PC-3 (cell line): ENCODE measurements at regions not wholly inside any gene's neighbourhood (a gene's known extent, or its start where the extent isn't known, plus 50 kb on each side); places are given as distances from the start of the nearest gene placed in this dataset.

Experiments used
- ATAC-seq: fragments of 200-7000 bp; cut with Tn5 transposase; 2 replicates; pipeline ENCODE4 v1.9.1; 2020; ENCODE audit warnings: mild to moderate bottlenecking, moderate library complexity
- BruUV-seq: library from RNA; stranded (reverse); fragments of 400-500 nt; replicated peaks from 2 replicates; lab custom pipeline; 2021; lab: Mats Ljungman, UMichigan
- CTCF ChIA-PET: fragments of 300-600 bp; sonication (Branson Sonifier 250); formaldehyde crosslinking; loops from one replicate; lab custom pipeline; 2022; ENCODE audit warnings: antibody characterized with exemption; lab: Charles Lee
- POLR2A ChIA-PET: fragments of 300-600 bp; sonication (Branson Sonifier 250); formaldehyde crosslinking; loops from one replicate; lab custom pipeline; 2022; ENCODE audit warnings: antibody characterized with exemption; ENCODE audit not compliant: unreplicated experiment; lab: Charles Lee
- DNase-seq: peaks from one replicate; pipeline ENCODE4 v3.0.0-alpha.2; 2015
- H2AFZ ChIP-seq: fragments of 300-600 bp; sonication (generic); 2 replicates; pipeline ENCODE4 v1.6.0; 2016; ENCODE audit warnings: antibody characterized with exemption, low read length
- H3F3A ChIP-seq: fragments of 300-600 bp; sonication (generic); one replicate; pipeline ENCODE4 v1.6.0; 2017; ENCODE audit warnings: antibody characterized with exemption, low read length, control low read depth, mild to moderate bottlenecking; ENCODE audit not compliant: unreplicated experiment
- H3K27ac ChIP-seq: fragments of 300-600 bp; sonication (generic); 2 replicates; pipeline ENCODE4 v1.5.1; 2016; ENCODE audit warnings: mild to moderate bottlenecking, low read length
- H3K27me3 ChIP-seq: fragments of 300-600 bp; sonication (generic); 2 replicates; pipeline ENCODE4 v1.6.1; 2016; ENCODE audit warnings: low read length, mixed read lengths
- H3K36me3 ChIP-seq: fragments of 300-600 bp; sonication (generic); 2 replicates; pipeline ENCODE4 v1.6.1; 2016; ENCODE audit warnings: low read depth, mixed run types, low read length, mixed read lengths
- H3K4me1 ChIP-seq: fragments of 300-600 bp; sonication (generic); 2 replicates; pipeline ENCODE4 v1.5.1; 2016; ENCODE audit warnings: low read length; ENCODE audit not compliant: insufficient read depth
- H3K4me2 ChIP-seq: fragments of 300-600 bp; sonication (generic); 2 replicates; pipeline ENCODE4 v1.6.0; 2016; ENCODE audit warnings: low read length
- H3K4me3 ChIP-seq: fragments of 300-600 bp; sonication (generic); 2 replicates; pipeline ENCODE4 v1.5.1; 2016; ENCODE audit warnings: mild to moderate bottlenecking, low read length, mixed read lengths
- H3K79me2 ChIP-seq: fragments of 300-600 bp; sonication (generic); 2 replicates; pipeline ENCODE4 v1.6.1; 2017; ENCODE audit warnings: low read length, mixed read lengths
- H3K9ac ChIP-seq: fragments of 300-600 bp; sonication (generic); 2 replicates; pipeline ENCODE4 v1.6.0; 2016; ENCODE audit warnings: mild to moderate bottlenecking, low read length
- H3K9me2 ChIP-seq: fragments of 300-600 bp; sonication (generic); replicated peaks from 2 replicates; pipeline ENCODE4 v1.6.1; 2016; ENCODE audit warnings: mixed run types, low read length, mixed read lengths
- H3K9me3 ChIP-seq: fragments of 300-600 bp; sonication (generic); 2 replicates; pipeline ENCODE4 v1.6.1; 2016; ENCODE audit warnings: low read length, mixed read lengths
- H4K20me1 ChIP-seq: fragments of 300-600 bp; sonication (generic); 2 replicates; pipeline ENCODE4 v1.6.1; 2016; ENCODE audit warnings: low read length, mixed read lengths
- EZH2 ChIP-seq: fragments of 300-600 bp; sonication (generic); IDR thresholded peaks from one replicate; pipeline ENCODE4 v1.6.1; 2017; ENCODE audit warnings: antibody characterized with exemption, mild to moderate bottlenecking, low read length; ENCODE audit not compliant: unreplicated experiment
- EZH2phosphoT487 ChIP-seq: fragments of 300-600 bp; sonication (generic); IDR thresholded peaks from 2 replicates; pipeline ENCODE4 v1.6.1; 2018; ENCODE audit warnings: mild to moderate bottlenecking, antibody characterized with exemption, low read length, borderline replicate concordance
- intact Hi-C: fragments of 100-400 bp; cut with micrococcal nuclease; formaldehyde crosslinking; loops from 2 replicates; pipeline ENCODE4 v1.9.0; 2023
- TF ChIP-seq, protein P1 (sequence below): fragments of 300-600 bp; sonication (generic); conservative IDR thresholded peaks from 2 replicates; pipeline ENCODE4 v1.5.1; 2017; ENCODE audit warnings: antibody characterized with exemption, low read depth, mild to moderate bottlenecking, low read length

DNA sequence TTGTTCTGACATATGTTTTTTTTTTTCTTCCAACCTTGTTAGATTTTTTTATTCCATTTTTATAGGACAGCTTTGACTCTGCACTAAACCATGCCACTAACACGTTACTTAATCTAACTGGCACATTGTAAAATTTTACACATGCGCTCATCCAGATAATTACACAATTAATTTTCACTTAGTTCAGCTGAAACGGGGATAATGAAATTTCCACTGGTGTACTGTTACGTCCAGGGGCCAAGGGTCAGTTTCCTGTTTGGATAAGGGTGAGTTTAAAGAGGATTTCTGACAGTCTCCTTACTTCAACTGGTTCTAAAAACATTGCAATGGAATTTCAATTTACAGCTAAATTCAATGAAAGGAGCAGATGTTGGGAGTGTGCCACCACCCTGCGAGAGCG is 221.8 kb upstream of the CEP162 start:
- H3K4me1 ChIP-seq = no peaks in the 10 kb centered on the region
- TF ChIP-seq, protein P1, sequence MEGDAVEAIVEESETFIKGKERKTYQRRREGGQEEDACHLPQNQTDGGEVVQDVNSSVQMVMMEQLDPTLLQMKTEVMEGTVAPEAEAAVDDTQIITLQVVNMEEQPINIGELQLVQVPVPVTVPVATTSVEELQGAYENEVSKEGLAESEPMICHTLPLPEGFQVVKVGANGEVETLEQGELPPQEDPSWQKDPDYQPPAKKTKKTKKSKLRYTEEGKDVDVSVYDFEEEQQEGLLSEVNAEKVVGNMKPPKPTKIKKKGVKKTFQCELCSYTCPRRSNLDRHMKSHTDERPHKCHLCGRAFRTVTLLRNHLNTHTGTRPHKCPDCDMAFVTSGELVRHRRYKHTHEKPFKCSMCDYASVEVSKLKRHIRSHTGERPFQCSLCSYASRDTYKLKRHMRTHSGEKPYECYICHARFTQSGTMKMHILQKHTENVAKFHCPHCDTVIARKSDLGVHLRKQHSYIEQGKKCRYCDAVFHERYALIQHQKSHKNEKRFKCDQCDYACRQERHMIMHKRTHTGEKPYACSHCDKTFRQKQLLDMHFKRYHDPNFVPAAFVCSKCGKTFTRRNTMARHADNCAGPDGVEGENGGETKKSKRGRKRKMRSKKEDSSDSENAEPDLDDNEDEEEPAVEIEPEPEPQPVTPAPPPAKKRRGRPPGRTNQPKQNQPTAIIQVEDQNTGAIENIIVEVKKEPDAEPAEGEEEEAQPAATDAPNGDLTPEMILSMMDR = no peak
- no peak for TF ChIP-seq EZH2
- TF ChIP-seq EZH2phosphoT487 = no peak
- no peaks in the 10 kb centered on the region for H3K27me3 ChIP-seq
- BruUV-seq = no TSS peak
- no peak overlapping the region for H2AFZ ChIP-seq
- H3K9me3 ChIP-seq = no peaks in the 10 kb centered on the region
- no peaks in the 10 kb centered on the region for H3K79me2 ChIP-seq
- no peak overlapping the region for H3K9ac ChIP-seq
- no peaks in the 10 kb centered on the region for H3F3A ChIP-seq
- ChIA-PET POLR2A (no interaction called here), CTCF (no interaction called here)
- no peak overlapping the region for H3K27ac ChIP-seq
- no peak overlapping the region for H3K4me2 ChIP-seq
- intact Hi-C loops = no loop called here
- DNase-seq (no peak), ATAC-seq (no peak)
- H4K20me1 ChIP-seq = no peaks in the 10 kb centered on the region
- no peaks in the 10 kb centered on the region for H3K9me2 ChIP-seq
- H3K4me3 ChIP-seq = no peak overlapping the region
- no peaks in the 10 kb centered on the region for H3K36me3 ChIP-seq

DNA sequence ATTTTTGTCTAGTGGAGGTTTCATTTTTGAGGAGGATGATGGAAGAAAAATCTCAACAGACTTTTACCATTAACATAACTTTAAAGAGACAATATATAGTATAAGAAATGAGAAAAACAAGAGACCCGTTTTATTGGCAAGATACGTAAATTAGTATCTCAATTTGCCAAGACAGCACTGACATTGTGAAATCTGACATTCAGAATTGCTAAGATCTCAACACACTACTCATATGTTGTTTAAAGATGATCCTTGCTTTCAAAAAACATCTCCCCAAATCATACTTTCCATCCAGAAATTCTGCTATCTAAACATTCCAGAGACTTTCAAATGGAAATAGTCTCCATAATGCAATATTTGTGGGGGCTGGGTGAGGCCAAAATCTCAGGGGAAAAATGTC is 220.9 kb upstream of the CEP162 start:
- H3K4me3 ChIP-seq = no peak overlapping the region
- no peak overlapping the region for H3K27ac ChIP-seq
- no peaks in the 10 kb centered on the region for H3K9me3 ChIP-seq
- ChIA-PET POLR2A (no interaction called here), CTCF (no interaction called here)
- H3K9ac ChIP-seq = no peak overlapping the region
- H3K9me2 ChIP-seq = no peaks in the 10 kb centered on the region
- DNase-seq = no peak
- H4K20me1 ChIP-seq = no peaks in the 10 kb centered on the region
- no peak for ATAC-seq
- intact Hi-C loops = no loop called here
- TF ChIP-seq EZH2phosphoT487 = no peak
- TF ChIP-seq EZH2 = no peak
- TF ChIP-seq, protein P1 = no peak
- no peak overlapping the region for H3K4me2 ChIP-seq
- BruUV-seq = no TSS peak
- no peaks in the 10 kb centered on the region for H3K36me3 ChIP-seq
- H2AFZ ChIP-seq = no peak overlapping the region
- H3K27me3 ChIP-seq = no peaks in the 10 kb centered on the region
- H3F3A ChIP-seq = no peaks in the 10 kb centered on the region
- no peaks in the 10 kb centered on the region for H3K79me2 ChIP-seq
- no peaks in the 10 kb centered on the region for H3K4me1 ChIP-seq

DNA sequence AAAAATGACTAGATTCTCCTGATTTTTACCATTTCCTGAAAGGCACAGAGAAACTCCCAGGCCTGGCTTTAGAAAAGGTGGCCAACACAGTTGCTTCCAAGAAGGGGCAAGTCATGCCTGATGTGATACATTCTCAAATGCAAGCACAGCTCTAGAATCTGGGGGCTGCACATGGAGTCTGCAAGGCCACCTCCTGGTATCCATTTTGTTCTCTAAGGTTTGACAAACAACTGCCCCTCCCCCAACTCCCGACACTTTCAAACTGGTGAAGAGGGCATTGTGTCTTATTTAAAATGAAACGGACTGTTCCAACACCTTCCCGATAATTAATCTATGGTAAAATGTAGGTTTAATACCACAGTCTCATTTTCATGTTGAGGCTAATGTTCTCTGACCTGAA is 220.2 kb upstream of the CEP162 start:
- no peak for DNase-seq
- CTCF ChIA-PET = no interaction called here
- H3K9ac ChIP-seq = no peak overlapping the region
- no peaks in the 10 kb centered on the region for H3K9me3 ChIP-seq
- no peak overlapping the region for H2AFZ ChIP-seq
- H3K9me2 ChIP-seq = no peaks in the 10 kb centered on the region
- H3K36me3 ChIP-seq = no peaks in the 10 kb centered on the region
- H3K4me3 ChIP-seq = no peak overlapping the region
- intact Hi-C loops = no loop called here
- TF ChIP-seq EZH2phosphoT487 (no peak), EZH2 (no peak)
- TF ChIP-seq, protein P1 = no peak
- no peaks in the 10 kb centered on the region for H4K20me1 ChIP-seq
- POLR2A ChIA-PET = no interaction called here
- H3K79me2 ChIP-seq = no peaks in the 10 kb centered on the region
- no peak overlapping the region for H3K4me2 ChIP-seq
- no TSS peak for BruUV-seq
- H3K27me3 ChIP-seq = no peaks in the 10 kb centered on the region
- H3F3A ChIP-seq = no peaks in the 10 kb centered on the region
- H3K4me1 ChIP-seq = no peaks in the 10 kb centered on the region
- ATAC-seq = no peak
- H3K27ac ChIP-seq = no peak overlapping the region
